ENCODE measurements at regions not wholly inside any gene's neighbourhood (a gene's known extent, or its start where the extent isn't known, plus 50 kb on each side); places are given as distances from the start of the nearest gene placed in this dataset.

GRCh38 chr9:118271936-118272335 is 567.7 kb downstream of the TLR4 start:
- Histone ChIP-seq H3K4me3 (no peak overlapping the region), H3K27ac (no peak overlapping the region), H3K9me3 (no peaks in the 10 kb centered on the region), H3K4me2 (peak overlapping the region; percentile 1; the same call in 2 of the 3 replicates), H3K4me1 (peaks cover 22% of the 10 kb centered on the region; the same call in 2 of the 3 replicates)
- ChIA-PET POLR2A (no interaction called here), CTCF (no interaction called here)
- FAIRE-seq (no peak), ATAC-seq (no peak), DNase-seq (ENCODE audit: low read depth in 1 of 2, low spot score in 1 of 2) (no peak)
- WGBS (ENCODE audit: missing lambda C conversion rate), result 19% methylated on average over 1 of the region's 1 CpG
- TF ChIP-seq FOSB (CRISPR knock-in tag; IDR thresholded peaks at IDR 0.05), result no peak
- no peak for TF ChIP-seq RARB (CRISPR knock-in tag; IDR thresholded peaks at IDR 0.05)
- no peak for TF ChIP-seq FOSL2 (IDR thresholded peaks at IDR 0.05)
- TF ChIP-seq FOSL2 (CRISPR knock-in tag; IDR thresholded peaks at IDR 0.05), result peak; percentile 53
- TF ChIP-seq TP53 (CRISPR knock-in tag; IDR thresholded peaks at IDR 0.05), result no peak
- TF ChIP-seq MAX (IDR thresholded peaks at IDR 0.05), result no peak
- TF ChIP-seq JUNB (IDR thresholded peaks at IDR 0.05), result peak; percentile 41; the same call in 1 of the 2 replicates
- no peak for TF ChIP-seq E2F6 (IDR thresholded peaks at IDR 0.05; ENCODE audit: borderline replicate concordance, low read depth)
- TF ChIP-seq PHF8 (IDR thresholded peaks at IDR 0.05; ENCODE audit: borderline replicate concordance, low read depth), result no peak
- no peak for TF ChIP-seq NFE2L2 (conservative IDR thresholded peaks at IDR 0.05; ENCODE audit: low read length)
- TF ChIP-seq RAD21 (conservative IDR thresholded peaks at IDR 0.05 in 1 of 2, IDR thresholded peaks at IDR 0.05 in 1 of 2), result no peak

- no peak for TF ChIP-seq KDM1A (IDR thresholded peaks at IDR 0.05; ENCODE audit: low read depth)
- TF ChIP-seq PHF8 (IDR thresholded peaks at IDR 0.05; ENCODE audit: borderline replicate concordance, low read depth), result no peak
- no peak for TF ChIP-seq ZFP36 (IDR thresholded peaks at IDR 0.05; ENCODE audit: borderline replicate concordance, partially characterized antibody)
- no peak for TF ChIP-seq EHMT2 (IDR thresholded peaks at IDR 0.05; ENCODE audit: low read depth)
- no peak for TF ChIP-seq HOXA7 (CRISPR knock-in tag; IDR thresholded peaks at IDR 0.05)
- TF ChIP-seq MAX (IDR thresholded peaks at IDR 0.05), result no peak
- TF ChIP-seq JUNB (IDR thresholded peaks at IDR 0.05), result no peak
- no peak for TF ChIP-seq BHLHE40 (IDR thresholded peaks at IDR 0.05; ENCODE audit: low read depth, low read length)
- no peak for TF ChIP-seq NPAS2 (CRISPR knock-in tag; IDR thresholded peaks at IDR 0.05; ENCODE audit: borderline replicate concordance)
- TF ChIP-seq FOXS1 (CRISPR knock-in tag; IDR thresholded peaks at IDR 0.05), result no peak
- no peak for TF ChIP-seq ELK1 (IDR thresholded peaks at IDR 0.05; ENCODE audit: low read depth, low read length)
- TF ChIP-seq ZSCAN20 (CRISPR knock-in tag; IDR thresholded peaks at IDR 0.05), result no peak
- no peak for TF ChIP-seq NFE2L2 (conservative IDR thresholded peaks at IDR 0.05; ENCODE audit: low read length)
- TF ChIP-seq HES2 (IDR thresholded peaks at IDR 0.05), result no peak
- no peak for TF ChIP-seq ZNF302 (CRISPR knock-in tag; IDR thresholded peaks at IDR 0.05)
- TF ChIP-seq EP300 (IDR thresholded peaks at IDR 0.05), result no peak
- no peak for TF ChIP-seq TP53 (CRISPR knock-in tag; IDR thresholded peaks at IDR 0.05)
- no peak overlapping the region for H3K4me3 ChIP-seq
- H3K9me3 ChIP-seq, result no peaks in the 10 kb centered on the region
- H3K27ac ChIP-seq, result no peak overlapping the region
- no peak for FAIRE-seq
- POLR2A ChIA-PET, result no interaction called here
- H3K4me1 ChIP-seq, result peaks cover 22% of the 10 kb centered on the region; the same call in 2 of the 3 replicates
- H3K4me2 ChIP-seq, result no peak overlapping the region; the same call in 2 of the 3 replicates
- CTCF ChIA-PET, result no interaction called here
- no peak for ATAC-seq
- no peak for DNase-seq (ENCODE audit: low read depth in 1 of 2, low spot score in 1 of 2)
Observed at GRCh38 chr9:118273048-118273447, 568.8 kb downstream of the TLR4 start.

GRCh38 chr9:118276784-118277183 is 572.6 kb downstream of the TLR4 start:
- TF ChIP-seq HEYL (CRISPR knock-in tag; IDR thresholded peaks at IDR 0.05), result no peak
- TF ChIP-seq POLR2A (IDR thresholded peaks at IDR 0.05; ENCODE audit: low read length), result no peak
- TF ChIP-seq ESRRA (IDR thresholded peaks at IDR 0.05; ENCODE audit: borderline replicate concordance, low read length), result no peak
- TF ChIP-seq CEBPB (IDR thresholded peaks at IDR 0.05), result no peak
- no peak for TF ChIP-seq HES2 (IDR thresholded peaks at IDR 0.05)
- no peak for TF ChIP-seq ATOH8 (CRISPR knock-in tag; IDR thresholded peaks at IDR 0.05; ENCODE audit: low read depth)

More at GRCh38 chr9:118276784-118277183, 572.6 kb downstream of the TLR4 start:
- no peak overlapping the region for H3K4me2 ChIP-seq
- no peak for FAIRE-seq
- 49% methylated on average over 6 of the region's 6 CpGs for WGBS (ENCODE audit: missing lambda C conversion rate)
- DNase-seq (ENCODE audit: low read depth in 1 of 2, low spot score in 1 of 2), result no peak
- peaks cover 19% of the 10 kb centered on the region; the same call in 2 of the 3 replicates for H3K4me1 ChIP-seq
- H3K4me3 ChIP-seq, result no peak overlapping the region
- POLR2A ChIA-PET, result no interaction called here
- CTCF ChIA-PET, result no interaction called here
- no peak overlapping the region for H3K27ac ChIP-seq
- no peak for ATAC-seq
- no peaks in the 10 kb centered on the region for H3K9me3 ChIP-seq

Measured in A549 (cell line).